Endothelial cell (in vitro differentiated cells): ENCODE measurements at regions not wholly inside any gene's neighbourhood (a gene's known extent, or its start where the extent isn't known, plus 50 kb on each side); places are given as distances from the start of the nearest gene placed in this dataset.

Source experiments
- DNase-seq: peaks from one replicate; pipeline ENCODE4 v3.0.0; 2021; ENCODE audit warnings: low spot score
- H3K27ac Mint-ChIP-seq: one replicate; pipeline ENCODE4 v1.8.0; 2021; ENCODE audit warnings: mixed read lengths, inconsistent platforms; ENCODE audit not compliant: unreplicated experiment
- H3K27me3 Mint-ChIP-seq: one replicate; pipeline ENCODE4 v1.8.0; 2021; ENCODE audit warnings: mild to moderate bottlenecking, moderate library complexity, mixed read lengths, inconsistent platforms; ENCODE audit not compliant: unreplicated experiment
- H3K36me3 Mint-ChIP-seq: one replicate; pipeline ENCODE4 v1.8.0; 2021; ENCODE audit warnings: mild to moderate bottlenecking, low read depth, mixed read lengths, inconsistent platforms; ENCODE audit not compliant: unreplicated experiment
- H3K4me1 Mint-ChIP-seq: one replicate; pipeline ENCODE4 v1.8.0; 2021; ENCODE audit warnings: mild to moderate bottlenecking, mixed read lengths, inconsistent platforms; ENCODE audit not compliant: unreplicated experiment
- H3K4me3 Mint-ChIP-seq: one replicate; pipeline ENCODE4 v1.8.0; 2021; ENCODE audit warnings: mild to moderate bottlenecking, mixed read lengths, inconsistent platforms; ENCODE audit not compliant: unreplicated experiment
- H3K9me3 Mint-ChIP-seq: one replicate; pipeline ENCODE4 v1.8.0; 2021; ENCODE audit warnings: mixed read lengths, inconsistent platforms; ENCODE audit not compliant: unreplicated experiment
- TF ChIP-seq, protein P1 (sequence below): fragments of 200-600 bp; sonication (generic); IDR thresholded peaks from one replicate; pipeline ENCODE4 v1.5.0; 2021; ENCODE audit warnings: antibody characterized with exemption; ENCODE audit not compliant: unreplicated experiment

DNA sequence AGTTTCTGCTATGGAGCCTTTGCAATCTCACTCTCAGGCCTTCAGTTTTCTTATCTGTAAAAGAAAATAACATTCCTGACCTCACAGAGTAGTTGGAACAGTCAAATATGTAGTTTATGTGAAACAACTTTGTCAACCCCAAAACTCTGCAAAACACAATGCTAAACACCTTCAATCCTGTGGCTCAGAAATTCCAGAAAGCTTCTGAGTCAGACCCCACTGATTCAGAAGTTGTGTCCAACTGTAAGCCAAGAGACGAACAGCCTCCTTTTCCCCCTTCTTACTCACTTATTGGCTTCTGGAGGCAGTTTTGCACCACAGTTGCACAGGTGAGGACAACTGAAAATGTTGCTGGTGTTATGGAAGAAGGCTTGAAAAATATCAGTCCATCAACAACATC, 52.9 kb downstream of the TMSB4Y start:
- DNase-seq = no peak
- H3K9me3 Mint-ChIP-seq = no peaks in the 10 kb centered on the region
- no peaks in the 10 kb centered on the region for H3K36me3 Mint-ChIP-seq
- H3K4me3 Mint-ChIP-seq = no peak overlapping the region
- H3K4me1 Mint-ChIP-seq = peaks cover 4% of the 10 kb centered on the region
- TF ChIP-seq, protein P1, sequence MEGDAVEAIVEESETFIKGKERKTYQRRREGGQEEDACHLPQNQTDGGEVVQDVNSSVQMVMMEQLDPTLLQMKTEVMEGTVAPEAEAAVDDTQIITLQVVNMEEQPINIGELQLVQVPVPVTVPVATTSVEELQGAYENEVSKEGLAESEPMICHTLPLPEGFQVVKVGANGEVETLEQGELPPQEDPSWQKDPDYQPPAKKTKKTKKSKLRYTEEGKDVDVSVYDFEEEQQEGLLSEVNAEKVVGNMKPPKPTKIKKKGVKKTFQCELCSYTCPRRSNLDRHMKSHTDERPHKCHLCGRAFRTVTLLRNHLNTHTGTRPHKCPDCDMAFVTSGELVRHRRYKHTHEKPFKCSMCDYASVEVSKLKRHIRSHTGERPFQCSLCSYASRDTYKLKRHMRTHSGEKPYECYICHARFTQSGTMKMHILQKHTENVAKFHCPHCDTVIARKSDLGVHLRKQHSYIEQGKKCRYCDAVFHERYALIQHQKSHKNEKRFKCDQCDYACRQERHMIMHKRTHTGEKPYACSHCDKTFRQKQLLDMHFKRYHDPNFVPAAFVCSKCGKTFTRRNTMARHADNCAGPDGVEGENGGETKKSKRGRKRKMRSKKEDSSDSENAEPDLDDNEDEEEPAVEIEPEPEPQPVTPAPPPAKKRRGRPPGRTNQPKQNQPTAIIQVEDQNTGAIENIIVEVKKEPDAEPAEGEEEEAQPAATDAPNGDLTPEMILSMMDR = no peak
- peaks cover 3% of the 10 kb centered on the region for H3K27me3 Mint-ChIP-seq
- no peak overlapping the region for H3K27ac Mint-ChIP-seq

DNA sequence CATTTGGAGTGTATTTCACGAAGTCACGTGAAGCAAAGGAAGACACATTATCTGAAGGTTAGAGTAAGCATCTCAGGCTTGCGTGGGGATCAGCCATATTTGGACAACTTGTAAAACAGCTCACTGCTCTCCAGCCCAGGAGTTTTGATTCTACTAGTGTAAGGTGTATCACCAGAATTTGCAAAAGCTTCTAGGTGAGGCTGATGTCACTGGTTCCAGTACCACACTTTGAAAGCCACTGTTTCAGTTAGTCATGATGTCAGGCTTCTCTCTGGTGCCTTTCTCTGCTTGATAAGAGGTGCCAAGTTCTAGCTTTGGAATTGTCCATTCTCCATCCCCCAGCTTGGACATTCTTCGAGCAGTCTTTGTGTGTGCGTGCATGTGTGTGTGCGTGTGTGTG, 62.3 kb downstream of the TMSB4Y start:
- Mint-ChIP-seq H3K4me1 (no peaks in the 10 kb centered on the region), H3K9me3 (no peaks in the 10 kb centered on the region), H3K27me3 (peaks cover 2% of the 10 kb centered on the region), H3K4me3 (no peak overlapping the region), H3K27ac (no peak overlapping the region), H3K36me3 (no peaks in the 10 kb centered on the region)
- TF ChIP-seq, protein P1 = no peak
- no peak for DNase-seq

DNA sequence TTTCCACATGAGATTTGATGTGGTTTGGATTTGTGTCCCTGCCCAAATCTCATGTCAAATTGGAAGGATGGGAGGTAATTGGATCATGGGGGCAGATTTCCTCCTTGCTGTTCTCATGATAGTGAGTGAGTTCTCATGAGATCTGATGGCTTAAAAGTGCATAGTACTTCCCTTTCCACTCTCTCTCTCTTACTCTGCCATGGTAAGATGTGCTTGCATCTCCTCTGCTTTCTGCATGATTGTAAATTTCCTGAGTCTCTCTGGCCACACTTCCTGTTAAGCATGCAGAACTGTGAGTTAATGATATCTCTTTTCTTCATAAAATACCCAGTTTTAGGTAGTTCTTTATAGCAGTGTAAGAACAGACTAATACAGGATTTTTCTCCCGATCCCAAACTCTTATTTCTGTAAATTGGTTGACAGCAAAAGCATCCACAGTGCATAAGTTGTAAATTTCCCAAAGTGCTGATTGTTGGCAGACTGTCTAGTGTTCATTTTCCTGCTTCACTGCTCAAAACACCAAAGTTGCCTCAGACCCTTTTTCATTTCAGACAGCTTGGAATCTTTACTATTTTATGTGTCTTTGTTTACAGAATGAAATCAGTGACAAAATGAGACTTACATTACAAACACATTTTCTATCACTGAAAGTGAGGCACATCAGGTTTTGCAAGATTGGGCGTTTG, 86.6 kb downstream of the TMSB4Y start:
- Mint-ChIP-seq H3K9me3 (no peaks in the 10 kb centered on the region), H3K36me3 (peaks cover 8% of the 10 kb centered on the region), H3K4me3 (no peak overlapping the region), H3K27ac (no peak overlapping the region), H3K27me3 (peaks cover 2% of the 10 kb centered on the region), H3K4me1 (peaks cover 16% of the 10 kb centered on the region)
- no peak for DNase-seq
- TF ChIP-seq, protein P1 = no peak

DNA sequence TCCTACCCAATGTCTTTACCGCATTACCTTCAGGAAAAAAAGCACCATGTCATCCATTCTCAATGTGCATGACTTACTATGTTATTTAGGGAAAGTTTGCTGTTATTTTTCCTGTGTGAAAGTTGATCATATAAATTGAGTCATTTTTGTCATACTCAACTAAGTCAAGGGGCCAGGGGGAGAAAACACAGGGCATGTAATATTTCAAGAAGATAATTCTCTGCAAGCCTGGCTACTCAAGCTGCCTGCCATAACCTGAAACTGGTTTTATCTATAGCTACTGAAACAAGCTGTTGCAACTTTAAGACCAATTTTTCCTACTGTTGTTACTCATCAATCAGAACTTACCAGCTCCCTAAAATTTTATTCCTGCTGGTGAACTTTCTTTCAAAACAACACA, 91.4 kb downstream of the TMSB4Y start:
- DNase-seq = no peak
- peaks cover 4% of the 10 kb centered on the region for H3K36me3 Mint-ChIP-seq
- no peak overlapping the region for H3K4me3 Mint-ChIP-seq
- H3K4me1 Mint-ChIP-seq = peaks cover 12% of the 10 kb centered on the region
- no peaks in the 10 kb centered on the region for H3K9me3 Mint-ChIP-seq
- no peaks in the 10 kb centered on the region for H3K27me3 Mint-ChIP-seq
- H3K27ac Mint-ChIP-seq = no peak overlapping the region
- TF ChIP-seq, protein P1 = no peak

DNA sequence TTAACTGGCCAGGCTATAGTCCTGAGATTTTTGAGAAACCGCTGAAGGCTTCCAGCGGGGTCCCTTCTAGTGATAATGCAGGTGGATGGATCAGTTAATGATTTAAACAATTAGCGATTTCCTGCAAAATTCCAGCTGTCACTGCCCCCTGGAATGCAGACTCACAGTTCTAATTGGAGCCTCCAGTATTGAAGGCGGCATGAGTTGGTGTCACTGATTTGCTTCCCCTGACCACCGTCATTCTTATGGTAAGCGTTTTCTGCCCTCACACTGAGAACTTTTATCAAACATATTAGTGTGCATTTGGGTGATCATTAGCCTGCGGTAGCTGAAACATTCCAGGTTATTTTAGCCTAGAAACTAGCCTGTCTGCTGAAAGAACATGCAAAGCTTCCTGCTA, 99.1 kb downstream of the TMSB4Y start:
- TF ChIP-seq, protein P1 = no peak
- Mint-ChIP-seq H3K4me1 (no peaks in the 10 kb centered on the region), H3K27ac (no peak overlapping the region), H3K9me3 (no peaks in the 10 kb centered on the region), H3K4me3 (no peak overlapping the region), H3K36me3 (no peaks in the 10 kb centered on the region), H3K27me3 (peaks cover 1% of the 10 kb centered on the region)
- DNase-seq = no peak
